Trophoblast cell (in vitro differentiated cells and primary cell): ENCODE measurements at regions not wholly inside any gene's neighbourhood (a gene's known extent, or its start where the extent isn't known, plus 50 kb on each side); places are given as distances from the start of the nearest gene placed in this dataset.

ENCODE experiments used
- DNase-seq, 2 donors: peaks; one replicate each; pipeline ENCODE4 v3.0.0-alpha.2; 2016
- H2AFZ ChIP-seq: 2 replicates; pipeline ENCODE4 v1.6.1; 2013; ENCODE audit warnings: low read length, moderate library complexity, mild to moderate bottlenecking; ENCODE audit not compliant: insufficient read depth, poor library complexity
- H2AK5ac ChIP-seq: 2 replicates; pipeline ENCODE4 v1.6.1; 2013; ENCODE audit warnings: mild to moderate bottlenecking, low read length
- H2BK120ac ChIP-seq: 2 replicates; pipeline ENCODE4 v1.6.1; 2013; ENCODE audit warnings: low read length, mild to moderate bottlenecking, moderate library complexity; ENCODE audit not compliant: insufficient read depth, poor library complexity
- H2BK12ac ChIP-seq: 2 replicates; pipeline ENCODE4 v1.6.1; 2013; ENCODE audit warnings: mild to moderate bottlenecking, low read length, moderate library complexity
- H2BK5ac ChIP-seq: 2 replicates; pipeline ENCODE4 v1.6.1; 2013; ENCODE audit warnings: low read length, low read depth, moderate library complexity, mild to moderate bottlenecking; ENCODE audit not compliant: poor library complexity
- H3K14ac ChIP-seq: 2 replicates; pipeline ENCODE4 v1.6.1; 2013; ENCODE audit warnings: mild to moderate bottlenecking, low read length
- H3K18ac ChIP-seq: 2 replicates; pipeline ENCODE4 v1.6.1; 2013; ENCODE audit warnings: mild to moderate bottlenecking, low read length
- H3K23ac ChIP-seq: 2 replicates; pipeline ENCODE4 v1.6.1; 2013; ENCODE audit warnings: low read length
- H3K27ac ChIP-seq: 2 replicates; pipeline ENCODE4 v1.5.1; 2013; ENCODE audit warnings: low read depth, mild to moderate bottlenecking, inconsistent platforms, low read length, moderate library complexity
- H3K27me3 ChIP-seq: 2 replicates; pipeline ENCODE4 v1.6.1; 2013; ENCODE audit warnings: inconsistent platforms, mild to moderate bottlenecking, low read length, moderate library complexity; ENCODE audit not compliant: insufficient read depth
- H3K36me3 ChIP-seq, 2 experiments: 1 replicate in 1 of 2; 2 replicates in 1 of 2; pipeline ENCODE4 v1.6.1; 2013; ENCODE audit warnings: low read length in 2 of 2, mild to moderate bottlenecking in 2 of 2, moderate library complexity in 1 of 2; ENCODE audit not compliant: insufficient read depth in 2 of 2, control insufficient read depth in 1 of 2
- H3K4ac ChIP-seq: 2 replicates; pipeline ENCODE4 v1.6.1; 2013; ENCODE audit warnings: low read depth, mild to moderate bottlenecking, low read length, moderate library complexity
- H3K4me1 ChIP-seq, 2 experiments: 1 replicate in 1 of 2; 2 replicates in 1 of 2; pipeline ENCODE4 v1.6.1; 2013; ENCODE audit warnings: low read length in 2 of 2, mild to moderate bottlenecking in 2 of 2, moderate library complexity in 1 of 2; ENCODE audit not compliant: insufficient read depth in 2 of 2, control insufficient read depth in 1 of 2
- H3K4me2 ChIP-seq: 2 replicates; pipeline ENCODE4 v1.6.1; 2013; ENCODE audit warnings: inconsistent platforms, mild to moderate bottlenecking, low read length, moderate library complexity
- H3K4me3 ChIP-seq: 2 replicates; pipeline ENCODE4 v1.5.1; 2013; ENCODE audit warnings: mild to moderate bottlenecking, low read depth, low read length, inconsistent platforms
- H3K79me1 ChIP-seq: one replicate; pipeline ENCODE4 v1.6.1; 2013; ENCODE audit warnings: low read length
- H3K79me2 ChIP-seq: 2 replicates; pipeline ENCODE4 v1.6.1; 2013; ENCODE audit warnings: low read length, mild to moderate bottlenecking; ENCODE audit not compliant: control insufficient read depth, insufficient read depth, poor library complexity
- H3K9ac ChIP-seq: 2 replicates; pipeline ENCODE4 v1.6.1; 2013; ENCODE audit warnings: mild to moderate bottlenecking, low read length
- H3K9me3 ChIP-seq: 2 replicates; pipeline ENCODE4 v1.6.1; 2013; ENCODE audit warnings: low read depth, mild to moderate bottlenecking, control low read depth, inconsistent platforms, low read length; ENCODE audit not compliant: insufficient read depth
- H4K12ac ChIP-seq: 2 replicates; pipeline ENCODE4 v1.6.1; 2013; ENCODE audit warnings: low read depth, mild to moderate bottlenecking, low read length, moderate library complexity
- H4K8ac ChIP-seq: 2 replicates; pipeline ENCODE4 v1.6.1; 2013; ENCODE audit warnings: low read depth, mild to moderate bottlenecking, low read length, moderate library complexity
- H4K91ac ChIP-seq: one replicate; pipeline ENCODE4 v1.6.1; 2013; ENCODE audit warnings: low read depth, mild to moderate bottlenecking, low read length, moderate library complexity
- WGBS: extraction: QIAGEN DNeasy Blood & Tissue Kit; methylation state at CpG from one replicate; pipeline ENCODE4 v1.1.7; 2013; ENCODE audit warnings: missing lambda C conversion rate; ENCODE audit not compliant: insufficient read length, insufficient coverage; ENCODE audit errors: extremely low coverage; 5-methylcytosine and 5-hydroxymethylcytosine counted together

DNA sequence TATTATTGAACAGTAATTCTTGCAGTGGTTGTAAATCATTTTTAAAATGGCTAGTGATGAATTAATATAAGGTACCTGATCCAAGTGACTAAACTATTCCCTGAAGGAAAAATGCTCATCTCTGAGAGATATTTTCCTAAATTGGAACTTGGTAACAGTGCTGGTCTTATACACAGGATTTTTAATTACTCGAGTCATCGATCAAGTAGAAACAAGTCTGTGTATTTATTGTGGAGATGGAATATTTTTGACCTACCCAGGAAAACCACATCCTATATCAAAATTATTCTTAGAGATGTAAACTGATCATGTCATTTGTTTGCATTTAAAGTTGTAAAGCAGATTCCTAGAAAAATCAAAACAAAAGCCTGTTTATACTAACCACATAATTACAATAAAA is 166.9 kb downstream of the MOXD1 start:
- no peak overlapping the region for H3K23ac ChIP-seq
- no peak overlapping the region for H4K91ac ChIP-seq
- no peaks in the 10 kb centered on the region for H3K36me3 ChIP-seq
- no peaks in the 10 kb centered on the region for H3K27me3 ChIP-seq
- no peak overlapping the region for H4K8ac ChIP-seq
- no peaks in the 10 kb centered on the region for H3K79me2 ChIP-seq
- no peak for DNase-seq
- no peak overlapping the region for H3K27ac ChIP-seq
- no peaks in the 10 kb centered on the region for H3K79me1 ChIP-seq
- no peak overlapping the region for H3K4ac ChIP-seq
- H2AK5ac ChIP-seq, result no peak overlapping the region
- no peak overlapping the region for H2BK12ac ChIP-seq
- peaks cover 0 to 3% of the 10 kb centered on the region in 2 experiments for H3K4me1 ChIP-seq
- no peak overlapping the region for H4K12ac ChIP-seq
- H3K4me2 ChIP-seq, result no peak overlapping the region
- no peak overlapping the region for H2BK120ac ChIP-seq
- WGBS, result no CpG with 5 or more reads among the region's 2 CpGs
- no peak overlapping the region for H3K18ac ChIP-seq
- H3K14ac ChIP-seq, result no peak overlapping the region
- no peak overlapping the region for H2AFZ ChIP-seq
- no peak overlapping the region for H2BK5ac ChIP-seq
- H3K9me3 ChIP-seq, result no peaks in the 10 kb centered on the region
- no peak overlapping the region for H3K4me3 ChIP-seq
- H3K9ac ChIP-seq, result no peak overlapping the region

- Histone ChIP-seq H3K14ac (no peak overlapping the region), H2BK12ac (no peak overlapping the region), H3K4me3 (no peak overlapping the region), H3K23ac (no peak overlapping the region), H4K12ac (no peak overlapping the region), H3K18ac (no peak overlapping the region), H2AFZ (no peak overlapping the region), H3K27me3 (no peaks in the 10 kb centered on the region), H3K79me1 (no peaks in the 10 kb centered on the region), H2AK5ac (no peak overlapping the region), H3K4me1 (no peaks in the 10 kb centered on the region), H3K4me2 (no peak overlapping the region), H4K91ac (no peak overlapping the region), H3K9ac (no peak overlapping the region), H2BK120ac (no peak overlapping the region), H2BK5ac (no peak overlapping the region), H3K79me2 (no peaks in the 10 kb centered on the region), H3K9me3 (no peaks in the 10 kb centered on the region), H3K36me3 (no peaks in the 10 kb centered on the region), H3K27ac (no peak overlapping the region), H4K8ac (no peak overlapping the region), H3K4ac (no peak overlapping the region)
- no CpG with 5 or more reads among the region's 4 CpGs for WGBS
- DNase-seq, result no peak
These were observed 170.0 kb downstream of the MOXD1 start for GRCh38 chr6:132231121-132231884.

GRCh38 chr6:132228894-132229293 is 172.4 kb downstream of the MOXD1 start:
- Histone ChIP-seq H2AFZ (no peak overlapping the region), H4K12ac (no peak overlapping the region), H3K18ac (no peak overlapping the region), H3K9me3 (no peaks in the 10 kb centered on the region), H4K91ac (no peak overlapping the region), H3K4me1 (no peaks in the 10 kb centered on the region), H3K79me2 (no peaks in the 10 kb centered on the region), H3K27ac (no peak overlapping the region), H3K36me3 (no peaks in the 10 kb centered on the region), H3K4me3 (no peak overlapping the region), H2BK12ac (no peak overlapping the region), H3K4me2 (no peak overlapping the region), H2BK5ac (no peak overlapping the region), H3K23ac (no peak overlapping the region), H4K8ac (no peak overlapping the region), H3K79me1 (no peaks in the 10 kb centered on the region), H3K4ac (no peak overlapping the region), H2AK5ac (no peak overlapping the region), H2BK120ac (no peak overlapping the region), H3K27me3 (no peaks in the 10 kb centered on the region), H3K9ac (no peak overlapping the region), H3K14ac (no peak overlapping the region)
- no CpG with 5 or more reads among the region's 1 CpG for WGBS
- no peak for DNase-seq

DNA sequence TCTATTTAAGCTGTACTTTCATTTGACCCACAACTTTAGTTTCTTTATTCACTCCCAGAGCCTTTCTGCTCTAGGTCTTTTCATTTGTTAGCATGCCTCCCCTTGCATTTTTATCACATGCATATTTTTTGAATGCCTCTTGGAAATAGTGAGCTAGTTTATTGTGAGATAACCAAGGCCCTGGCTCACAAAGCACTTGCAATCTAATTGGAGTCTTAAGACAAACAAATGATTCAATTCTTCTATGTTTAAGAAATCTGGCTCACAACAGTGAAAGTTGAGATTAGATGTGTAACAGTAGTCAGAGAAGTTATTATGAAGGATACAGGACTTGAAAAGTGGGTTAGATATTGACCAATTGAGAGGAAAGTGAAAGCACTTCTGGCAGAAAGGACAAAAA is 173.4 kb downstream of the MOXD1 start:
- Histone ChIP-seq H4K8ac (no peak overlapping the region), H3K36me3 (no peaks in the 10 kb centered on the region), H3K9ac (no peak overlapping the region), H3K4me2 (no peak overlapping the region), H3K79me1 (no peaks in the 10 kb centered on the region), H2BK12ac (no peak overlapping the region), H3K9me3 (no peaks in the 10 kb centered on the region), H2AFZ (no peak overlapping the region), H4K91ac (no peak overlapping the region), H3K23ac (no peak overlapping the region), H3K27ac (no peak overlapping the region), H2BK120ac (no peak overlapping the region), H2BK5ac (no peak overlapping the region), H3K4ac (no peak overlapping the region), H3K18ac (no peak overlapping the region), H4K12ac (no peak overlapping the region), H3K4me3 (no peak overlapping the region), H3K27me3 (no peaks in the 10 kb centered on the region), H2AK5ac (no peak overlapping the region), H3K14ac (no peak overlapping the region), H3K79me2 (no peaks in the 10 kb centered on the region), H3K4me1 (no peaks in the 10 kb centered on the region)
- no peak for DNase-seq
